HG03432 (cell line): ENCODE measurements at regions not wholly inside any gene's neighbourhood (a gene's known extent, or its start where the extent isn't known, plus 50 kb on each side); places are given as distances from the start of the nearest gene placed in this dataset.
"Not testable (repeated sequence)": the region's sequence is repeated elsewhere in the genome, so short reads cannot be mapped to it uniquely, and the experiment has no call there.

ENCODE experiments used
- ATAC-seq: cut with Tn5 transposase; IDR thresholded peaks from one replicate; pipeline ENCODE4 v1.9.1; 2021; ENCODE audit warnings: mild to moderate bottlenecking, moderate library complexity; ENCODE audit not compliant: unreplicated experiment

DNA sequence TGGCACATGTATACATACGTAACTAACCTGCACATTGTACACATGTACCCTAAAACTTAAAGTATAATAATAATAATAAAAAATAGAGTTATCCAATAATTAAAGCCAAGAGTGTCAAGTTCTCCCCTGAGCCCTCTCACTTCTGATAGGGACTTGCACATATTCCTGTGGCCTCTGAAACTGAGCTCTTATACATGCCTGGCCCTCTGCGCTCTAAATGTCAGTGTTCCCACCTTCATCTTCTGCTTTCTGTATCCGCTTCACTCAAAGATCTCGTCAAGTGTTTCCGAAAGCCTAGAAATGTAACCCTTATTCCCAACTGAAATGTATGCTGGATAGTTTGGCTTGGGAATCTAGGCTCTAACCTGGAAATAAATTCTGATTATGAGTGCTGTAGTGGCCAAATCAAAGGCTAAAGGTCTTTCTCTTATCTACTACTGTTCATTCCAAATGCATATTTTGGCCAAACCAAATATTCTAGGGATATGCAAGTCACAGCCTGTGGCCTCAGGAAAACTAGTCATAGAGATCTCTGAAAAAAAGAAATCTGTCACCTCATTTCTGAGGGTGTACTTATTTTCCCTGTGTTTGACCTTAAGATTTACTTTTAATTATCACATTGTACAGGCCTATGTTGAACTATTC, 99.5 kb upstream of the LYPLAL1 start:
- no peak for ATAC-seq

DNA sequence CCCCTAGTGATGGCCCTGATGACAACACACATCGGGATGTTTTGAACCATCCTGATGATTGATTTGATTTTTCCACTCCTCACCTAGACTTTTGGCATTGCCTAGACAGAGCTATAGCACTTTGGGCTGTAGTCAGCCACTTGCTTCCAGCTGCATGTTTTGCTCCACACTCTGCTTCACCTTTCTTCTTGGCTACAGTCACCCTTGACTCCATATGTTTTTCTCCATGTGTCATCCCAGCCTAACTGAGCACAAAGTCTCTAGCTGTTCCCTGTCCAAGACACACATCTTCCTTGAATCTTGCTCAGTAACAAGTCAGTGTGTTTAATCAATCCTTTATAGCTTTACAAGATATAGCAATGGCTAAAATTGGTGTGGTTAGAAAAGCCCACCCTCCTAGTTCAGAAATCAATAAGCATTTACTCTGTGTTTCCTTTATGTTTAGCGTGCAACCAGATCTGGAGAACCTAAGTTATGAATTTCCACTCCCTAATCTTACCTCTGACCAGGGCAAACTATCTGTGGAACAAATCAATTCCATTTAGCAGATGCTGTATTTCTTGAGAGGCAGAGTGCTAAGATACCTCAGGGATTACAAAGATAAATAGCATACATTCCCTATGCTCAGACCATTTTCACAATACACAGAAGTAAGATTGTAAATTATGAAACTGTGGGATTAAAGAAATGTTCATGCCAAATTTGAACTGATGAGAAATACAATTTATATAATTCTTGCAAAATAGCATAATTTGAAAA, 98.4 kb upstream of the LYPLAL1 start:
- no peak for ATAC-seq

DNA sequence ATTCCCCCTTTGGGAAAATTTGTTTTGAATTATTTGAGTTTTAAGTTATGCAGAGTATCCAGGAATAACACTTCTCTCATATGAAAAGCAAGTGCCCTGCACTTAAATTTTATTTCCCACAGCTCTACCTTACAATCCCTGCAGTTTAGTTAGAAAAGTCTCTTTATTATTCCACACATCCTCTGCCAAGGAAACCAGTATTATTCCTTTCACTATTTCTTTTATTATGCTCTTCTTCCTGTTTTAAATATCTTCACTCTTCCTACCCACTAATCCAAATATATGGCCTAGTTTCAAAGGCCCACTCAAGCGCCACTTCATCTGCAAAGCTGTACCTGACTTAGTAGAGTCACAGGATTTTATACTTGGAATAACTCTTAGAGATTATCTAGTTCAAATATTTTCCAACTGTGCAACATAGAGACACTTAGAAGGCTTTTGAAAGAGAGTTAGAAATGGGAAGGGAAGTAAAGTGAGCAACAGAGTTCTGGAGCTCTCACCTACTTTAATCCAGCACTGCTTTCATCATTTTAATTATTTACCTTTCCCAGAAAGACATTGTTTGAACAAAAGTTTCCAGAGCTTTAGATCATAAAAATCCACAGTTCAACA, 97.2 kb upstream of the LYPLAL1 start:
- ATAC-seq, result no peak

DNA sequence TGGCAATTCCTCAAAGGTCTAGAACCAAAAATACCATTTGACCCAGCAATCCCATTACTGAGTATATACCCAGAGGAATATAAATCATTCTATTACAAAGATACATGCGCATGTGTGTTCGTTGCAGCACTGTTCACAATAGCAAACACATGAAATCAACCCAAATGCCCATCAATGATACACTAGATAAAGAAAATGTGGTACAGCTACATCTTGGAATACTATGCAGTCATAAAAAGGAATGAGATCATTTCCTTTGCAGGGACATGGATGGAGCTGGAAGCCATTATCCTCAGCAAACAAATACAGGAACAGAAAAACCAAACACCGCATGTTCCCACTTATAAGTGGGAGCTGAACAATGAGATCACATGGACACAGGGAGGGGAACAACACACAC, 95.9 kb upstream of the LYPLAL1 start:
- ATAC-seq, result not testable (repeated sequence)

DNA sequence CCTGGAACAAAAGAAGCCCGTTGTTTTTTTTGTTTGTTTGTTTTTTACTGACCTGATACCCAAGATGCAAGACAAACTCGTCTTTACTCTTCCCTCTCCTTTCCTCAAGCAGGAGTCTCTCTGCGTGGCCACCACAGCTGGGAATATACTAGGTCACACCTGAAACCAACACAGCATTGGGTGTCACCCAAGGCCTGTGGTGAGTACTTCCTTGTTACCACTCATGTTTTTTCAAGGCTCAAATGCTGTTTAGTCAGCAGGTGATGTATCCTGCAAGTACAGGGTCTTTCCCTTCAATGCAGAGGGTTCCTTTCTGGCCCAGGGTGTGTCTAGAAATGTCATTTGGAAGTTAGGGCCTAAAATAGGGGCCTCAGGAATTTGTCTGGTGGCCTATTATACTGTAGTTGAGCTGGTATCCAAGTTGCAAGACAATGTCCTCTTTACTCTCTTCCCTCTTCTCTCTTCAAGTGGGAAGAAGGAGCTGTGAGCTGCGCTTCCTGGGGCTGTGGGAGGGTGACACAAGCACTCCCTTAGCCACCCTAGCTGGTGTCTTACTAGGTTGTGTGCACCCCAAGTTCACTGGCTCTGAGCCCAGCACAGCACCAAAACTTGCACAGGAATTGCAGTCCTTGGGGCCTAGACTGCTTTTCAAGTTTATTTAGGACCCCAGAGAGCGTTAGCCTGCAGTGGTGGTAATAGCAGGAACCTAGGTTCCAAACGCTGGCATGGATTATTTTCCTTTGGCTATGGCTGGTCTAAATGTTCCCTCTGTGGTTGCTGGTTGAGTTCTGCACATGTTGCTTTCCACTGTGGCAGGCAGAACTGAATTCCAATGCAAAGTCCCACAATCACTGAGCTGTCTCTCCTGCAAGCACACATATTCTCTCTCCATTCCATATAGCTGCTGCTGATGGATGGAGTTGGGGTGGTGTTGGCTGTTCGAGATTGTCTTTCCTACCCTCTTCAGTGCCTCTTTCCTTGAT, 91.4 kb upstream of the LYPLAL1 start:
- ATAC-seq, result peak; percentile 74

DNA sequence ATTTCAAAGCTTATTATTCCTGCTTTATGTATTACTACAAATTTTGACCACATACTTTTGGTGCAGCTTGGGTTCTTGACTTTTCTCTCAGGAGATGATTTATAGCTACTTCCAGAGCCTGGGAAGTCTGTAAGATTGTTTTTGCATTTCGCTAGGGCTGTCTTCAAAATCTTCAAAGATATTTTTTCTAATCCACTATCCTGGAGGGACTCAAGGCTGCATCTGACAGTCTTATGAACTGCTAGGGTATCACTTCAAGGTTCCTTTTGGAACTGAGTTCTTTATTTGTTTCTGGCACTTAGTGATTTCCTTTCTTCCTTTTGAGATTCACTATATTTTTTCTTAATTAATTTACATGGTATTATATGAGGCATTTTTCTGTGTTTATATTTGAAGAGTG, 90.0 kb upstream of the LYPLAL1 start:
- ATAC-seq, result no peak

DNA sequence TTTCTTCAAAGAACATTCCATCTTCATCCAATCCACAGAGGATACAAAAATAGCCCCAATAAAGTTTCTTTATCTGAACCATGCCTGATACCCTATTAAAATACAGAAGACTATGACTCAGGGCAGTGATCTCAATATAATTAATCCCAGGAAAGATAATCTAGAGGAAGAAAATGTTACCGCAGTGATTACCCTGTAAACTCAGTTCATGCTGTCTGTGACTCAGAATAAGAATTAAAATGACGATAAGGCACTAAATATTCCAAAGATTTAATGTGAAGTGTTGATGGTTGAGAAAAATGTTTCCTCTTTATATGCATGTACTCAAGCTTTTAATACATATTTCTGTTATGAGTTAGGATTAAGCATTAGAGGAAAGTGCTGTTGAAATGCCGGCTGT, 88.6 kb upstream of the LYPLAL1 start:
- no peak for ATAC-seq

DNA sequence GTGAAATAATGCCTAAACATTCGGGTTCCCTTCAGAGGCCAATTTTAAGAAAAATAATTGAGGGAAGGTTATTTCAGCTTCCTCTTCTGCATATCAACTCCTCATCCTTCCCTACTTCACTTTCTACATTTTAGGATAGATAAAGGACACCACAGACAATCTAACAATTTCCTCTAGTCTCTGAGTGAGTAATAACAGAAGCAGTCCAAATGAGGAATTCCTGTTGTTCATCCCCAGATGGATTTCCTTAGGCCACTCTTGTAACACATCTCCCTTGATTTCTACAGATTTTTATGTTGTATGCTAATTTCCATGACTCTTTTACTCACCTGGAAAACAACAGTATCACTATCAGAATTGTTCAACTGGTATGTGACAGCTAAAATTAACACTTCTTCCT, 87.7 kb upstream of the LYPLAL1 start:
- ATAC-seq, result no peak

DNA sequence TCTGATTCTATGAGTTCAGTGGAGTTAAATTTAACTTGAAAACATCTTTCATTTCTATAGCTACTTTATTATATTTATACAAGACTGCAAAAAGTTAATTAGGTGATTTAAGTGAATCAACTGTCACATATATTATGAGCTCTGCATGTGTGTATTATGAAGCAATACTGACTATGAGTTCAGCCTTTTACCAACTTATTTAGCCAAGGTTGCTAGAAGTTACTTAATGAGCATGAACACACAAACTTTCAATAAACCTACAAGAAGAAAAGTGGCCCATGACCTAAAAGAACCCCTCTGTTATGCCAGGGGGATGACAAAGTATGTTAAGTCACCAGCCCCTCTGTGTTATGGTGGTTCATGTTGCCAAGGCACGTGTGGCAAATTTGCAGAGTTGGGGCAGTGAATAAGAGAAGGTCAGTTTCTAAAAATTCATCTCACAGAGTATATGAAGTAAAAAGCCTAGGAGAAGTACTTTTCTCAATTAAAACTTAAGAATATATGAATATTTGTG, 86.7 kb upstream of the LYPLAL1 start:
- no peak for ATAC-seq

DNA sequence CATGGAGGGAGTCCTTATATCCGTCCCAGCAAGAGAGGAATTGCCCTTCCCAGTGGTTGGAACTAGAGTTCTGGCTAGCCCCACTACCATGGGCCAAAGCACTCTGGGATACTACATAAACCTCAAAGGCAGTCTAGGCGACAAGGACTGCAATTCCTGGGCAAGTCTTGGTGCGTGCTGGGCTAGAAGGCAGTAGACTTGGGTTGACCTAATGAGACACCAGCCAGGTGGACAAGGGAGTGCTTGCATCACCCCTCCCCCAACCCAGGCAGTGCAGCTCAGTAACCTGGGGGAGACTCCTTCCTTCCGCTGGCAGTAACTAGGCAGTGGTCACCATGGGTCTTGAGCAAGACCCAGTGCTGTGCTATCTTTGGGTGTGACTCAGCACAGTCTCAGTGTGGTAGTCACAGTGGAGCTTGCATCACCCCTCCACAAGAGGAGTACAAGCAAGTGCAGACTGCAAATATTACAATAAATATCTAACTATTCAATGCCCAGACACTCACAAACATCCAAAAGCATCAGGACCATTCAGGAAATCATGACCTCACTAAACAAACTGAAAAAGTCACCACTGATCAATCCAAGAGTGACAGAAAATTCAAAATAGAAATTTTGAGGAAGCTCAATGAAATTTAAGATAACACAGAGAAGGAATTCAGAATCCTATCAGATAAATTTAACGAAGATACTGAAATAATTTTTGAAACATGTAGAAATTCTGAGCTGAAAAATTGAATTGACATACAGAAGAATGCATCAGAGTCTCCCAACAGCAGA, 84.7 kb upstream of the LYPLAL1 start:
- peak; percentile 82 for ATAC-seq

DNA sequence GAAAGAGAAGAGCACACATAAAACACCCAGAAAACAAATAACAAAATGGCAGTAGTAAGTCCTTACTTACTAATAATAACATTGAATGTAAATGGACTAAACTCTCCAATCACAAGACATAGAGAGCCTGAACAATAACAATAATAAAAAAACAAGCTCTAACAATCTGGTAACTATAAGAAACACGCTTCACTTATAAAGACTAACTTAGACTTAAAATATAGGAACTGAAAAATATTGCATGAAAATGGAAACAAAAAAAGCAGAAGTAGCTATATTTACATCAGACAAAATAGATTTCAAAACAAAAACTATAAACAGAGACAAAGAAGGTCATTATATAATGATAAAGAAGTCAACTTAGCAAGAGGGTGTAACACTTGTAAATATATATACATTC, 83.1 kb upstream of the LYPLAL1 start:
- peak; percentile 80 for ATAC-seq

DNA sequence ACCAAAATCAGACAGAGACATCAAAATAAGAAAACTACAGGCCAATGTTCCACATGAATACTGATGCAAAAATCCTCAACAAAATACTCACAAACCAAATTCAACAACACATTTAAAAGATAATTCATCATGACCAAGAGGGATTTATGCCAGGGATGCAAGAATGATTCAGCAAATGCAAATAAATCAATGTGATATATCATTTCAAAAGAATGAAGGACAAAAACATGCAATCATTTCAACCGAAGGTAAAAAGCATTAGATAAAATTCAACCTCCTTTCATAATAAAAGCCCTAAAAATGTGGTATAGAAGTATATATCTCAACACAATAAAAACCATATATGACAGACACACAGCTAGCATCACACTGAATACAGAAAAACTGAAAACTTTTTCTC, 81.5 kb upstream of the LYPLAL1 start:
- ATAC-seq, result no peak

DNA sequence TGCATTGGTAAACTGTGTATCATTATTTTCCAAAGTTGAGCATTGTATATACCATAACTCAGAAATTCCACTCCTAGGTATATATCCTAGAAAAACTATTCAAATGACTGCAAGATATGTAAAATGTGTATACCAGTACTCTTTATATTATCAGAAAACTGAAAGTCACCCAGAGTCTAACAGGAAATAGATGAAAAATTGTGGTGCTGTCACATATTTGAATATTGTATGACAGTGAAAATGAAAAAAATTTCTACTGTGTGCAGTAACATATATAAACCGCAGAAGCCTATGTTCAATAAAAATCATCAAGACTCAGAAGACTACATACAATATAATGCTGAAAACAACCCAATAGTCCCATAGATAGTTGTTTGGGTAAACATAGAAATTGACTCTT, 74.4 kb upstream of the LYPLAL1 start:
- ATAC-seq, result peak; percentile 81

DNA sequence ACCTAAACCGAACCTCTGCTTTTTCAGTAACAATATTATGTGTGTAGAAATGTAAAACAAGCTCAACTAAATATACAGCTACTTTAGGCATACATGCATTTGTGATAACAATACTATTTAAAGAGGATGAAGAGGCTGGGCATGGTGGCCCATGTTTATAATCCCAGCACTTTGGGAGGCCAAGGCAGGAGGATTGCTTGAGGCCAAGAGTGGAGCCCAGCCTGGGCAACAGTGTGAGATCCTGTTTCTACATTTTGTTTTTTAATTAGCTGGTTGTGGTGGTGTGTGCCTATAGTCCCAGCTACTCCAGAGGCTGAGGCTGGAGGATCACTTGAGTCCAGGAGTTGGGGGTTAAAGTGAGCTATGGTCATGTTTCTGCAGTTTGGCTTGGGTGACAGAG, 73.6 kb upstream of the LYPLAL1 start:
- no peak for ATAC-seq

DNA sequence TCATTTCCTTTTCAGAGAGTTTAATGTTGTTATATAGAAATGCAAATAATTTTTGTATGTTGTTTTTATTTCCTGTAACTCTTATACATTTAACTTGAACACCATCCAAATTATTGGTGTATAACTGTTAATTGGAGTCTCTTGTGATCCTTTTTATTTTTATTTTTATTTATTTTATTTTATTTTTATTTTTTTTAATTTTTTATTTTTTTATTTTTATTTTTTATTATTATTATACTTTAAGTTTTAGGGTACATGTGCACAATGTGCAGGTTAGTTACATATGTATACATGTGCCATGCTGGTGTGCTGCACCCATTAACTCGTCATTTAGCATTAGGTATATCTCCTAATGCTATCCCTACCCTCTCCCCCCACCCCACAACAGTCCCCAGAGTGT, 71.2 kb upstream of the LYPLAL1 start:
- ATAC-seq, result not testable (repeated sequence)

DNA sequence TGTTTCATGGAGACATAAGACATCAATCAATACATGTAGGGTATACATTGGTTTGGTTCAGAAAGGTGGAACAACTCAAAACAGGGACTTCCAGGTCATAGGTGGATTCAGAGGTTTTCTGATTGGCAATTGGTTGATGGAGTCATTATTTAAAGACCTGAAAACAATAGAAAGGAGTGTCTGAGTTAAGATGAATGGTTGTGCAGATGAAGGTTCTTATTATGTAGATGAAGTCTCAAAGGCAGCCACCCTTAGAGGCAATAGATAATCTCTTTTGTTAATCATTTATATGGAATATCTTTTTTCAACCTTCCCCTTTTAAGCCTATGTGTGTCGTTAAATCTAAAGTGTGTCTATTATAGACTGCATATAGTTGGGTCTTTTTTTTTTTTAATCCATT, 67.8 kb upstream of the LYPLAL1 start:
- no peak for ATAC-seq

DNA sequence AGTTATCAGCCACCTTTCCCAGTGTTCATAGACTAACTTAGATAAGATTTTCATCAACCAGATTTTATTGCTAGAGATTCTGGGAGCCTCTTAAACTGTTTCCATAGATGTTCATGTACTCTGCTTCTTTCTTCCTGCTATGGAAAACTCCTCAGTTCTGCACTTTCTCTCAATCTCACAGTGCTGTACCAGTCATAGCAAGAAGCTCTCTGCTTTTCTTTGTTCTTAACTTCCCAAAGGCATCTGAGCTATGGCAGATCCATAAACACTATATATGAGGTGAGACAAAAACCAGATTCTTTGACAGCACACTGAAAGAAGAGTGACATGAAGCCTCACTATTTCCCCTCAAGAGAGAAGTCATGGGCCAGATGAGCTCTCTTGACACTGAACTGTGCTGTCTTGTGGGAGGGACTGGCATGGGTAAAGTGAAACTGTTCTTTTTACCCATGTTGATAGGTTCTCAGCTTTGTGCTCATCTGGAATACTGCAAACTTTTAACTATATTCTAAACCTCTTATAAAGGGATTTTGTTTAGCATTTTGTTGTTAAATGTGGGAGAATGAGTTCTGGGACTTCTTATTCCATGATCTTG, 64.2 kb upstream of the LYPLAL1 start:
- peak; percentile 56 for ATAC-seq

DNA sequence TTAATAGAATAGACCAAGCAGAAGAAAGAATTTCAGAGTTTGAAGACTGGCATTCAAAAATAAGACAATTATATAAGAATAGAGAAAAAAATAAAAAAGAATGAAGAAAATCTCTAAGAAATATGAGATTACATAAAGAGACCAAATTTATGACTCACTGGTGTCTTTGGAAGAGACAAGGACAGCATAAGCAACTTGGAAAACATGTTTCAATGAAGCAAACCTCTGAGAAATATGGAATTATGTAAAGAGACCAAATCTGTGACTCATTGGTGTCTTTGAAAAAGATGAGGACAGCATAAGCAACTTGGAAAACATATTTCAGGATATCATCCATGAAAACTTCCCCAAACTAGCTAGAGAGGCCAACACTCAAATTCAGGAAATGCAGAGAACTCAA, 60.4 kb upstream of the LYPLAL1 start:
- no peak for ATAC-seq

DNA sequence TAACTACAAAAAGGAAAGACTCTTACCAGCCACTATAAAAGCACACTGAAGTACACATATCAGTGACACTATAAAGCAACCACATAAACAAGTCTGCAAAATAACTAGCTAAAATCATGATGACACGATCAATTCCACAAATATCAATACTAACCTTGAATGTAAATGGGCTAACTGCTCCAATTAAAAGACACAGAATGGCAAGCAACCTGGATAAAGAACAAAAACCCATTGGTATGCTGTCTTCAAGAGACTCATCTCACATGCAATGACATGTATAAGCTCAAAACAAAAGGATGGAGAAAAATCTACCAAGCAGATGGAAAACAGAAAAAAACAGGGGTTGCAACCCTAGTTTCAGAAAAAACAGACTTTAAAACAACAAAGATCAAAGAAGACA, 59.7 kb upstream of the LYPLAL1 start:
- no peak for ATAC-seq

DNA sequence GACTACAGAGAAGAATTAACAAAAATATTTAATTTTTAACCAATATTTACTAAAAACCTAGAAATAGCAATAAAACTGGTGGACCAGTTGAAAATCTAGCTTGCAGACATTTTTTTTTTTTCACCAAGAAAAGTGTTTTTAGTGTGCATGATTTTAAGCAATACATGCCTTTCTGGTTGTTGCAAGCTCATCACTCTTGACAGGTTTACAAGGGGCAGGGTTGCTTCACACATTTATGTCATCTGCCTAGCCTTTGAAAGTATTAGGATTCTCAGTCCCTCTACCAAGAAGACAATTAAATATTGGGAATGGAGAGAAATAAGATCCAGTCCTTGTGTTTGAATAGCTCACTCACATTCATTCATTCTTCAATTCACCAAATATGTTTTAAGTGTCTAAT, 53.8 kb upstream of the LYPLAL1 start:
- no peak for ATAC-seq
